ENCODE measurements at regions not wholly inside any gene's neighbourhood (a gene's known extent, or its start where the extent isn't known, plus 50 kb on each side); places are given as distances from the start of the nearest gene placed in this dataset.

DNA sequence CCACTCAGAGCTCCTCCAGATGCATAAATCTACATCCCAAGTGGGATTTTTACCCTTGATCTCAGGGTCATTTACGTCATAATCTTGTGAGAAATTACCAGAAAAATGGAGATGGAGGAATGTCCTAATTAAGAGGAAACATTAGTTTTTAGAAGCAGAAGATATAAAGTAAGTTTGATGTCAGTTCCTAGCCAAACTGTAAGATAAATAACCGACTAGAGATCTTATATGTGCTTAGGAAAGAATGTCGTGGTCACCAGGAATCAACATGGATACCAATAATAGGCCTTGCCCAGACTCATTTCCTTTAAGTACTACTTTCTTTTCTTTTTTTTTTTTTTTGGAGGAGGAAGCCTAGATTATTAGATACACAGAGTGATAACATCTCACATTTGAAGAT is 186.9 kb downstream of the UTRN start:
- TF ChIP-seq, protein P1, sequence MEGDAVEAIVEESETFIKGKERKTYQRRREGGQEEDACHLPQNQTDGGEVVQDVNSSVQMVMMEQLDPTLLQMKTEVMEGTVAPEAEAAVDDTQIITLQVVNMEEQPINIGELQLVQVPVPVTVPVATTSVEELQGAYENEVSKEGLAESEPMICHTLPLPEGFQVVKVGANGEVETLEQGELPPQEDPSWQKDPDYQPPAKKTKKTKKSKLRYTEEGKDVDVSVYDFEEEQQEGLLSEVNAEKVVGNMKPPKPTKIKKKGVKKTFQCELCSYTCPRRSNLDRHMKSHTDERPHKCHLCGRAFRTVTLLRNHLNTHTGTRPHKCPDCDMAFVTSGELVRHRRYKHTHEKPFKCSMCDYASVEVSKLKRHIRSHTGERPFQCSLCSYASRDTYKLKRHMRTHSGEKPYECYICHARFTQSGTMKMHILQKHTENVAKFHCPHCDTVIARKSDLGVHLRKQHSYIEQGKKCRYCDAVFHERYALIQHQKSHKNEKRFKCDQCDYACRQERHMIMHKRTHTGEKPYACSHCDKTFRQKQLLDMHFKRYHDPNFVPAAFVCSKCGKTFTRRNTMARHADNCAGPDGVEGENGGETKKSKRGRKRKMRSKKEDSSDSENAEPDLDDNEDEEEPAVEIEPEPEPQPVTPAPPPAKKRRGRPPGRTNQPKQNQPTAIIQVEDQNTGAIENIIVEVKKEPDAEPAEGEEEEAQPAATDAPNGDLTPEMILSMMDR (IDR thresholded peaks at IDR 0.05): no peak
- TF ChIP-seq SIN3A (IDR thresholded peaks at IDR 0.05; ENCODE audit: borderline replicate concordance, insufficient read depth, low read depth, low read length) (no peak), TCF7L2 (IDR thresholded peaks at IDR 0.05; ENCODE audit: low read depth, low read length) (no peak), POLR2AphosphoS5 (IDR thresholded peaks at IDR 0.05; ENCODE audit: low read depth, low read length) (no peak)
- TF ChIP-seq, protein P2, sequence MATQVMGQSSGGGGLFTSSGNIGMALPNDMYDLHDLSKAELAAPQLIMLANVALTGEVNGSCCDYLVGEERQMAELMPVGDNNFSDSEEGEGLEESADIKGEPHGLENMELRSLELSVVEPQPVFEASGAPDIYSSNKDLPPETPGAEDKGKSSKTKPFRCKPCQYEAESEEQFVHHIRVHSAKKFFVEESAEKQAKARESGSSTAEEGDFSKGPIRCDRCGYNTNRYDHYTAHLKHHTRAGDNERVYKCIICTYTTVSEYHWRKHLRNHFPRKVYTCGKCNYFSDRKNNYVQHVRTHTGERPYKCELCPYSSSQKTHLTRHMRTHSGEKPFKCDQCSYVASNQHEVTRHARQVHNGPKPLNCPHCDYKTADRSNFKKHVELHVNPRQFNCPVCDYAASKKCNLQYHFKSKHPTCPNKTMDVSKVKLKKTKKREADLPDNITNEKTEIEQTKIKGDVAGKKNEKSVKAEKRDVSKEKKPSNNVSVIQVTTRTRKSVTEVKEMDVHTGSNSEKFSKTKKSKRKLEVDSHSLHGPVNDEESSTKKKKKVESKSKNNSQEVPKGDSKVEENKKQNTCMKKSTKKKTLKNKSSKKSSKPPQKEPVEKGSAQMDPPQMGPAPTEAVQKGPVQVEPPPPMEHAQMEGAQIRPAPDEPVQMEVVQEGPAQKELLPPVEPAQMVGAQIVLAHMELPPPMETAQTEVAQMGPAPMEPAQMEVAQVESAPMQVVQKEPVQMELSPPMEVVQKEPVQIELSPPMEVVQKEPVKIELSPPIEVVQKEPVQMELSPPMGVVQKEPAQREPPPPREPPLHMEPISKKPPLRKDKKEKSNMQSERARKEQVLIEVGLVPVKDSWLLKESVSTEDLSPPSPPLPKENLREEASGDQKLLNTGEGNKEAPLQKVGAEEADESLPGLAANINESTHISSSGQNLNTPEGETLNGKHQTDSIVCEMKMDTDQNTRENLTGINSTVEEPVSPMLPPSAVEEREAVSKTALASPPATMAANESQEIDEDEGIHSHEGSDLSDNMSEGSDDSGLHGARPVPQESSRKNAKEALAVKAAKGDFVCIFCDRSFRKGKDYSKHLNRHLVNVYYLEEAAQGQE (IDR thresholded peaks at IDR 0.05; ENCODE audit: insufficient read depth in 1 of 2, low read depth in 2 of 2, low read length in 1 of 2): no peak
- no peak for DNase-seq (ENCODE audit: low read depth, low spot score)
- peaks cover 6% of the 10 kb centered on the region for H3K36me3 ChIP-seq (ENCODE audit: control insufficient read depth, insufficient read depth, low read length)
- H3K4me1 ChIP-seq (ENCODE audit: control insufficient read depth, insufficient read depth, low read length): no peaks in the 10 kb centered on the region
- ChIA-PET POLR2A (no interaction called here), CTCF (no interaction called here)
- no peak overlapping the region for H3K4me3 ChIP-seq (ENCODE audit: low read depth in 2 of 2, low read length in 2 of 2)
- in situ Hi-C loops (cut with HindIII; ENCODE audit: low pct_unique_long_range_greater_than_20kb, low sequenced_read_pairs) (loop anchor here (10.0 kb wide), 1 partner anchor 187 kb away; the partner anchor contains the start of gene UTRN), intact Hi-C loops (cut with micrococcal nuclease; ENCODE audit: unreplicated experiment) (no loop called here)
- H3K9me3 ChIP-seq (ENCODE audit: control insufficient read depth, insufficient read depth, low read depth, low read length): no peaks in the 10 kb centered on the region
- H3K27ac ChIP-seq (ENCODE audit: low read length): no peak overlapping the region
- H3K27me3 ChIP-seq (ENCODE audit: control insufficient read depth, insufficient read depth, low read length): no peaks in the 10 kb centered on the region
- no peak for ATAC-seq
- BruUV-seq (replicated peaks): no TSS peak

DNA sequence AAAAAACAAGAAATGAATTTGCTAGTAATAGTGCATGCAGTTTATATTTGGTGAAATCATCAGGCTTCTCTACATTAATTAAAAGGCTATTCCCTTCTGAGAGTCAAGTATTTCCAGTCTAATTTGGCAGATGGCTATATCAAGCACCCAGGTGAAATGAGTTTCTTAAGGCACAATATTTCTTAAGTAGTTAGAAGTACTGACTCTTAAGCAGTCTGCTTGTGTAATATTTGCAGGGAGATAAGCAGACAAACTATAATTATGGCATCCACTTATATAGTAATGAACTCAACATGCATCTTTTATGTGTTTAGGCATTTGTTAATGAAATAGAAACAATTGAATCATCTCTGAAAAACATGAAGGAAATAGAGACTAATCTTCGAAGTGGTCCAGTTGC is 189.2 kb downstream of the UTRN start:
- H3K4me1 ChIP-seq (ENCODE audit: control insufficient read depth, insufficient read depth, low read length): no peaks in the 10 kb centered on the region
- in situ Hi-C loops (cut with HindIII; ENCODE audit: low pct_unique_long_range_greater_than_20kb, low sequenced_read_pairs): loop anchor here (10.0 kb wide), 1 partner anchor 189 kb away; the partner anchor contains the start of gene UTRN
- no peaks in the 10 kb centered on the region for H3K27me3 ChIP-seq (ENCODE audit: control insufficient read depth, insufficient read depth, low read length)
- intact Hi-C loops (cut with micrococcal nuclease; ENCODE audit: unreplicated experiment): no loop called here
- no peaks in the 10 kb centered on the region for H3K9me3 ChIP-seq (ENCODE audit: control insufficient read depth, insufficient read depth, low read depth, low read length)
- no peak for DNase-seq (ENCODE audit: low read depth, low spot score)
- no peak for ATAC-seq
- peaks cover 6% of the 10 kb centered on the region for H3K36me3 ChIP-seq (ENCODE audit: control insufficient read depth, insufficient read depth, low read length)
- TF ChIP-seq, protein P2 (IDR thresholded peaks at IDR 0.05; ENCODE audit: insufficient read depth in 1 of 2, low read depth in 2 of 2, low read length in 1 of 2): no peak
- TF ChIP-seq POLR2AphosphoS5 (IDR thresholded peaks at IDR 0.05; ENCODE audit: low read depth, low read length): no peak
- TF ChIP-seq SIN3A (IDR thresholded peaks at IDR 0.05; ENCODE audit: borderline replicate concordance, insufficient read depth, low read depth, low read length): no peak
- TF ChIP-seq TCF7L2 (IDR thresholded peaks at IDR 0.05; ENCODE audit: low read depth, low read length): no peak
- TF ChIP-seq, protein P1 (IDR thresholded peaks at IDR 0.05): no peak
- no peak overlapping the region for H3K4me3 ChIP-seq (ENCODE audit: low read depth in 2 of 2, low read length in 2 of 2)
- no peak overlapping the region for H3K27ac ChIP-seq (ENCODE audit: low read length)
- no TSS peak for BruUV-seq (replicated peaks)
- CTCF ChIA-PET: no interaction called here
- POLR2A ChIA-PET: no interaction called here
